Epithelial cell of prostate (primary cell): ENCODE measurements at regions not wholly inside any gene's neighbourhood (a gene's known extent, or its start where the extent isn't known, plus 50 kb on each side); places are given as distances from the start of the nearest gene placed in this dataset.

Source experiments
- DNase-seq: peaks from one replicate; pipeline ENCODE4 v3.0.0-alpha.2; 2011; ENCODE audit warnings: low read depth, low spot score
- H3K27ac ChIP-seq: fragments of 450-650 bp; 2 replicates; pipeline ENCODE4 v1.5.1; 2017; ENCODE audit warnings: mild to moderate bottlenecking

- no peak for DNase-seq
Observed at GRCh38 chr3:107103786-107104185, 273.5 kb upstream of the CCDC54 start.

GRCh38 chr3:107106316-107106715, 270.9 kb upstream of the CCDC54 start:
- H3K27ac ChIP-seq, result no peak overlapping the region
- DNase-seq, result no peak

More at GRCh38 chr3:107103786-107104185, 273.5 kb upstream of the CCDC54 start:
- H3K27ac ChIP-seq, result no peak overlapping the region

GRCh38 chr3:107106907-107107306, 270.3 kb upstream of the CCDC54 start:
- DNase-seq, result no peak
- H3K27ac ChIP-seq, result no peak overlapping the region

GRCh38 chr3:107110596-107111305, 266.5 kb upstream of the CCDC54 start:
- no peak for DNase-seq
- H3K27ac ChIP-seq, result no peak overlapping the region

GRCh38 chr3:107111872-107112271, 265.4 kb upstream of the CCDC54 start:
- DNase-seq, result no peak
- no peak overlapping the region for H3K27ac ChIP-seq

GRCh38 chr3:107112356-107112755, 264.9 kb upstream of the CCDC54 start:
- H3K27ac ChIP-seq, result no peak overlapping the region
- DNase-seq, result no peak

GRCh38 chr3:107116251-107116650, 261.0 kb upstream of the CCDC54 start:
- no peak overlapping the region for H3K27ac ChIP-seq
- no peak for DNase-seq

- no peak for DNase-seq
- no peak overlapping the region for H3K27ac ChIP-seq
Observed at GRCh38 chr3:107117156-107117555, 260.1 kb upstream of the CCDC54 start.

GRCh38 chr3:107117922-107118536, 259.2 kb upstream of the CCDC54 start:
- no peak for DNase-seq
- no peak overlapping the region for H3K27ac ChIP-seq

- DNase-seq, result no peak
- H3K27ac ChIP-seq, result no peak overlapping the region
Observed at GRCh38 chr3:107124885-107125284, 252.4 kb upstream of the CCDC54 start.

- no peak overlapping the region for H3K27ac ChIP-seq
- no peak for DNase-seq
Observed at GRCh38 chr3:107128946-107129345, 248.3 kb upstream of the CCDC54 start.

- H3K27ac ChIP-seq, result no peak overlapping the region
- no peak for DNase-seq
Observed at GRCh38 chr3:107130089-107130700, 247.0 kb upstream of the CCDC54 start.

- DNase-seq, result no peak
- H3K27ac ChIP-seq, result no peak overlapping the region
Observed at GRCh38 chr3:107132674-107133073, 244.6 kb upstream of the CCDC54 start.

- DNase-seq, result no peak
- H3K27ac ChIP-seq, result no peak overlapping the region
Observed at GRCh38 chr3:107133891-107134290, 243.3 kb upstream of the CCDC54 start.

- DNase-seq, result no peak
- H3K27ac ChIP-seq, result no peak overlapping the region
Observed at GRCh38 chr3:107142171-107142570, 235.1 kb upstream of the CCDC54 start.

GRCh38 chr3:107142786-107143575, 234.3 kb upstream of the CCDC54 start:
- no peak for DNase-seq
- no peak overlapping the region for H3K27ac ChIP-seq

GRCh38 chr3:107150675-107151074, 226.6 kb upstream of the CCDC54 start:
- H3K27ac ChIP-seq, result no peak overlapping the region

GRCh38 chr3:107153981-107154380, 223.3 kb upstream of the CCDC54 start:
- DNase-seq, result no peak
- no peak overlapping the region for H3K27ac ChIP-seq

More at GRCh38 chr3:107150675-107151074, 226.6 kb upstream of the CCDC54 start:
- DNase-seq, result no peak

GRCh38 chr3:107172411-107172810, 204.8 kb upstream of the CCDC54 start:
- DNase-seq, result no peak
- no peak overlapping the region for H3K27ac ChIP-seq

- no peak for DNase-seq
- no peak overlapping the region for H3K27ac ChIP-seq
Observed at GRCh38 chr3:107184375-107184774, 192.9 kb upstream of the CCDC54 start.

- no peak for DNase-seq
Observed at GRCh38 chr3:107188262-107188661, 189.0 kb upstream of the CCDC54 start.

More at GRCh38 chr3:107188262-107188661, 189.0 kb upstream of the CCDC54 start:
- H3K27ac ChIP-seq, result no peak overlapping the region
